ENCODE measurements at regions not wholly inside any gene's neighbourhood (a gene's known extent, or its start where the extent isn't known, plus 50 kb on each side); places are given as distances from the start of the nearest gene placed in this dataset.

DNA sequence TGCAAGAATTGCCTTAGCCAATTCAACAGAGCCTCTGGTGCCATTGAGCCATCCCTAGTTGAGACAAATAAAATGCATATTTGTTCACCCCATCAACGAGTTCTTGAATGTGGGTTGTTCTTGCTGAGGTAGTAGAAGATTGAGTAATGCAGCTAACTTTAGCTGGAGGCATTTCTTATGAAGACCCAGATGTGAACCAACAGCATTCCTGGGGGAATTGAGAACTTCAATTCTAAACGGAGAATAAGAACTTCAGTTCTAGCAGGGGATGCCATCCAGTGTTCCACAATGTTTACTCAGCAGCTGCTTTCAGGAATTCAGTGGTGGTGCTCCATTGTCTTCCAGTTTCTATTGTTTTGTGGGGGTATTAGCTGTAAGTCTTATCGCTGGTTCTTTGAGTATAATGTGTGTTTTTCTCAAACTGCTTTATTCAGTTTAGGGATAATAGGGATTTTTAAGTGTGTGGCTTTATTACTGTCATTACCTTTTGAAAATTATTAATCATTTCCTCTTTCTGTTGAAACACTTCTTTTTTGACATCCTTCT, 1968.2 kb upstream of the NUDT12 start:
- Histone ChIP-seq H2AFZ (ENCODE audit: low read depth, low read length) (no peak overlapping the region), H3K9ac (replicated peaks; ENCODE audit: extremely low read depth, insufficient read depth, low read length) (no peak overlapping the region), H3K9me1 (replicated peaks; ENCODE audit: control insufficient read depth, extremely low read depth, insufficient read depth, low read length) (no peaks in the 10 kb centered on the region), H3K27ac (ENCODE audit: insufficient read depth, low read depth, low read length) (no peak overlapping the region), H3K36me3 (ENCODE audit: control insufficient read depth in 2 of 2, extremely low read depth in 1 of 2, insufficient read depth in 2 of 2, low read length in 2 of 2) (no peaks in the 10 kb centered on the region), H3K27me3 (ENCODE audit: control insufficient read depth in 2 of 2, insufficient read depth in 2 of 2, low read length in 2 of 2) (no peaks in the 10 kb centered on the region), H3K9me3 (replicated peaks; ENCODE audit: control insufficient read depth, insufficient read depth, low read length) (no peaks in the 10 kb centered on the region), H3K4me3 (replicated peaks in 1 of 3; ENCODE audit: insufficient read depth in 1 of 3, low read depth in 1 of 3, low read length in 3 of 3) (no peak overlapping the region), H4K20me1 (replicated peaks; ENCODE audit: control insufficient read depth, extremely low read depth, insufficient read depth, low read length) (no peaks in the 10 kb centered on the region), H3K4me1 (ENCODE audit: control insufficient read depth, extremely low read depth, insufficient read depth, low read length) (no peaks in the 10 kb centered on the region), H3K4me2 (ENCODE audit: insufficient read depth, low read length) (no peak overlapping the region), H3K79me2 (ENCODE audit: control insufficient read depth, insufficient read depth, low read length) (no peaks in the 10 kb centered on the region)
- ChIA-PET CTCF (no interaction called here), POLR2A (no interaction called here)
- BruUV-seq (replicated peaks) = no TSS peak
- DNase-seq (ENCODE audit: low read depth, low spot score) = no peak
- no peak for TF ChIP-seq POLR2AphosphoS5 (IDR thresholded peaks at IDR 0.05; ENCODE audit: insufficient read depth, low read depth, low read length)
- TF ChIP-seq, protein P1, sequence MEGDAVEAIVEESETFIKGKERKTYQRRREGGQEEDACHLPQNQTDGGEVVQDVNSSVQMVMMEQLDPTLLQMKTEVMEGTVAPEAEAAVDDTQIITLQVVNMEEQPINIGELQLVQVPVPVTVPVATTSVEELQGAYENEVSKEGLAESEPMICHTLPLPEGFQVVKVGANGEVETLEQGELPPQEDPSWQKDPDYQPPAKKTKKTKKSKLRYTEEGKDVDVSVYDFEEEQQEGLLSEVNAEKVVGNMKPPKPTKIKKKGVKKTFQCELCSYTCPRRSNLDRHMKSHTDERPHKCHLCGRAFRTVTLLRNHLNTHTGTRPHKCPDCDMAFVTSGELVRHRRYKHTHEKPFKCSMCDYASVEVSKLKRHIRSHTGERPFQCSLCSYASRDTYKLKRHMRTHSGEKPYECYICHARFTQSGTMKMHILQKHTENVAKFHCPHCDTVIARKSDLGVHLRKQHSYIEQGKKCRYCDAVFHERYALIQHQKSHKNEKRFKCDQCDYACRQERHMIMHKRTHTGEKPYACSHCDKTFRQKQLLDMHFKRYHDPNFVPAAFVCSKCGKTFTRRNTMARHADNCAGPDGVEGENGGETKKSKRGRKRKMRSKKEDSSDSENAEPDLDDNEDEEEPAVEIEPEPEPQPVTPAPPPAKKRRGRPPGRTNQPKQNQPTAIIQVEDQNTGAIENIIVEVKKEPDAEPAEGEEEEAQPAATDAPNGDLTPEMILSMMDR (IDR thresholded peaks at IDR 0.05; ENCODE audit: extremely low read depth in 1 of 2, insufficient read depth in 1 of 2, low read depth in 1 of 2, low read length in 2 of 2) = no peak
- TF ChIP-seq GATA2 (IDR thresholded peaks at IDR 0.05; ENCODE audit: insufficient read depth, insufficient read length, low read depth, low read length) = no peak
- no peak for TF ChIP-seq POLR2A (IDR thresholded peaks at IDR 0.05; ENCODE audit: low read depth, low read length)
- TF ChIP-seq, protein P2, sequence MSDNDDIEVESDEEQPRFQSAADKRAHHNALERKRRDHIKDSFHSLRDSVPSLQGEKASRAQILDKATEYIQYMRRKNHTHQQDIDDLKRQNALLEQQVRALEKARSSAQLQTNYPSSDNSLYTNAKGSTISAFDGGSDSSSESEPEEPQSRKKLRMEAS (IDR thresholded peaks at IDR 0.05; ENCODE audit: insufficient read depth, insufficient read length) = no peak
- no peak for TF ChIP-seq MYC (IDR thresholded peaks at IDR 0.05; ENCODE audit: low read depth, low read length)
- no peak for TF ChIP-seq EZH2 (IDR thresholded peaks at IDR 0.05; ENCODE audit: borderline replicate concordance, low read depth, low read length, severe bottlenecking)
- TF ChIP-seq FOS (IDR thresholded peaks at IDR 0.05; ENCODE audit: borderline replicate concordance, insufficient read depth, low read length) = no peak
- TF ChIP-seq JUN (IDR thresholded peaks at IDR 0.05; ENCODE audit: borderline replicate concordance, insufficient read depth, insufficient read length, low read depth) = no peak
- dilution Hi-C loops (cut with MboI; ENCODE audit: extremely low pct_ligation_motif_present, low sequenced_read_pairs) (no loop called here), intact Hi-C loops (cut with micrococcal nuclease) (no loop called here)
- FAIRE-seq = no peak

All from endothelial cell of umbilical vein (primary cell).